ENCODE measurements at regions not wholly inside any gene's neighbourhood (a gene's known extent, or its start where the extent isn't known, plus 50 kb on each side); places are given as distances from the start of the nearest gene placed in this dataset.

GRCh38 chr18:25875551-25876240, 214.7 kb downstream of the SS18 start:
- peak; percentile 21 for DNase-seq (ENCODE audit: low read depth)

GRCh38 chr18:25873833-25874232, 216.6 kb downstream of the SS18 start:
- peak; percentile 9 for DNase-seq (ENCODE audit: low read depth)

GRCh38 chr18:25866331-25866730, 224.1 kb downstream of the SS18 start:
- DNase-seq (ENCODE audit: low read depth), result no peak

GRCh38 chr18:25862881-25863600, 227.4 kb downstream of the SS18 start:
- DNase-seq (ENCODE audit: low read depth), result no peak

GRCh38 chr18:25853691-25854433, 236.6 kb downstream of the SS18 start:
- no peak for DNase-seq (ENCODE audit: low read depth)

GRCh38 chr18:25843791-25844190, 246.6 kb downstream of the SS18 start:
- DNase-seq (ENCODE audit: low read depth), result no peak

GRCh38 chr18:25842665-25843064, 247.7 kb downstream of the SS18 start:
- no peak for DNase-seq (ENCODE audit: low read depth)

- DNase-seq (ENCODE audit: low read depth), result no peak
Measured at GRCh38 chr18:25834061-25834460, 256.4 kb downstream of the SS18 start.

- peak; percentile 58 for DNase-seq (ENCODE audit: low read depth)
Measured at GRCh38 chr18:25832001-25832604, 258.3 kb downstream of the SS18 start.

GRCh38 chr18:25831301-25831701, 259.1 kb downstream of the SS18 start:
- no peak for DNase-seq (ENCODE audit: low read depth)

- DNase-seq (ENCODE audit: low read depth), result peak; percentile 22
Measured at GRCh38 chr18:25830787-25831186, 259.6 kb downstream of the SS18 start.

- no peak for DNase-seq (ENCODE audit: low read depth)
Measured at GRCh38 chr18:25827961-25828561, 262.4 kb downstream of the SS18 start.

- DNase-seq (ENCODE audit: low read depth), result peak; percentile 17
Measured at GRCh38 chr18:25827228-25827627, 263.2 kb downstream of the SS18 start.

- no peak for DNase-seq (ENCODE audit: low read depth)
Measured at GRCh38 chr18:25826823-25827222, 263.6 kb downstream of the SS18 start.

- no peak for DNase-seq (ENCODE audit: low read depth)
Measured at GRCh38 chr18:25825979-25826776, 264.2 kb downstream of the SS18 start.

- DNase-seq (ENCODE audit: low read depth), result no peak
Measured at GRCh38 chr18:25825056-25825455, 265.4 kb downstream of the SS18 start.

- DNase-seq (ENCODE audit: low read depth), result no peak
Measured at GRCh38 chr18:25819746-25820363, 270.6 kb downstream of the SS18 start.

GRCh38 chr18:25818505-25818904, 271.9 kb downstream of the SS18 start:
- DNase-seq (ENCODE audit: low read depth), result no peak

GRCh38 chr18:25817546-25818237, 272.7 kb downstream of the SS18 start:
- DNase-seq (ENCODE audit: low read depth), result no peak

- DNase-seq (ENCODE audit: low read depth), result peak; percentile 3
Measured at GRCh38 chr18:25815659-25816058, 274.8 kb downstream of the SS18 start.
